ENCODE measurements at regions not wholly inside any gene's neighbourhood (a gene's known extent, or its start where the extent isn't known, plus 50 kb on each side); places are given as distances from the start of the nearest gene placed in this dataset.

- TF ChIP-seq CTCF (conservative IDR thresholded peaks at IDR 0.05; ENCODE audit: low read depth, low read length) (no peak), EZH2 (IDR thresholded peaks at IDR 0.05; ENCODE audit: low read length, unreplicated experiment) (no peak), EZH2phosphoT487 (IDR thresholded peaks at IDR 0.05; ENCODE audit: borderline replicate concordance, low read length) (no peak)
These were observed 695.0 kb downstream of the SQOR start for GRCh38 chr15:46329876-46330275.

Data from PC-3 (cell line).